Renal cortical epithelial cell (primary cell): ENCODE measurements at regions not wholly inside any gene's neighbourhood (a gene's known extent, or its start where the extent isn't known, plus 50 kb on each side); places are given as distances from the start of the nearest gene placed in this dataset.
"Not testable (repeated sequence)": the region's sequence is repeated elsewhere in the genome, so short reads cannot be mapped to it uniquely, and the experiment has no call there.

ENCODE experiments used
- DNase-seq: peaks from one replicate; pipeline ENCODE4 v3.0.0-alpha.2; 2011; ENCODE audit warnings: low read depth

GRCh38 chr2:183998797-183999190, 599.5 kb upstream of the ZNF804A start:
- DNase-seq: no peak

DNA sequence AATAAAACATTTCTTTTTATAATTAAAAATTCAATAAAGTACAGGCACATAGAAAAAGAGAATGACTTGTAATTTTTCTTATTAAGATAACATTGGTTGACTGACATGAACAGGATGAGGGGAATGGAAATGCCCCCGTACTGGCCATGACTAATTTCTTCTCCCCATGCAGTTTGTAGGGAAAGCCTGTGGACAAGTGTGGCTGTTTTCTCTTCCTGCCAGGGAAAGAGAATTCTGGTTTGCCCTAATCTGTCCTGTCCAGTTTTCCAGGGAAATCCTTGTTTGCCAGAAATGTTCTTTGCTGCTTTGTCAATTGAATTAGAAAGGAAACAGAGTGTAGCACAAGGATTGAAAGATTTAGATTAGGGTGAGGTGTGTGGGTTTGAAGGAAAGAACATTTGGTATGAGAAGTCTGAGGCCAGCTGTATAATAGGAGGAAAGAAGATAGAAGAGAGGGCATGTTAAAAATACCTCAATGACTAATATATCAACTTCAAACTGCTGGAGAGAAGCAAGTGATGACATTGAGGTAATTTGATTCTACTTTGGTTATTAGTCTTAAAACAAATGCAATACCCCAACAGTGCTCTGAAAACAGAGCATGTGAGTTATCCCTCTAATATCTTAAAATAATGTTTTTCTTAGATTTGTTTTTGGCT, 593.9 kb upstream of the ZNF804A start:
- no peak for DNase-seq

- DNase-seq: no peak
Observed at GRCh38 chr2:184004948-184005672, 593.2 kb upstream of the ZNF804A start.

DNA sequence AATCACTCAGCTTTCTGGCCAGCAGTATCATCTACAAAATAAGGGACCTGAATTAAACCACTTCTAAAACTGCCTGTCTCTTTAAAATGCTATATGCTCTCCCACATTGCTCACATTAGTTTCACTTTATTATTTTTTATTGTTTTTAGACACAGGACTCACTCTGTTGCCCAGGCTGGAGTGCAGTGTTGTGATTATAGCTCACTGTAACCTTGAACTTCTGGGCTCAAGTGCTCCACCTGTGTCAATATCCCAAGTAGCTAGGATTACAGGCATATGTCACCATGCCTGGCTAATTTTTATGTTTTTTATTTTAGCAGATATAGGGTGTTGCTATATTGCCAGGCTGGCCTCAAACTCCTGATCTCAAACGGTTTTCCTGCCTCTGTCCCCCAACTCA, 591.3 kb upstream of the ZNF804A start:
- DNase-seq: no peak

GRCh38 chr2:184026961-184027360, 571.4 kb upstream of the ZNF804A start:
- no peak for DNase-seq

DNA sequence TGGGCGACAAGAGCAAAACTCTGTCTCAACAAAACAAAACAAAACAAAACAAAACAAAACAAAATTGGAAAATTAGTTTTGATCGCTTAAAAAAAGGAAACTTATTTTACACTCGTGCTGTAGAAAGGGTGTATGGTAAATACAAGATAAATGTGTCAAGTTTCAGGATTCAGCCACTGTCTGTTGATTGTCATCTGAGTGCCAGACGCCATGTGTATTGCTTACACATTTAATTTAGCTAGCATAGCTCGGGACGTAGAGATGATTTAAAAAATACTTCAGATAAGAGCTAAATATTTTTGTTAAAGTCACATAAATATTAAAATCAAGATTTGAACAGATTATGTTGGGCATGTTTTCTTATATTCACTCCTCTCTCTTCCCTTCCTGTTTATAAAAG, 568.1 kb upstream of the ZNF804A start:
- DNase-seq: no peak

DNA sequence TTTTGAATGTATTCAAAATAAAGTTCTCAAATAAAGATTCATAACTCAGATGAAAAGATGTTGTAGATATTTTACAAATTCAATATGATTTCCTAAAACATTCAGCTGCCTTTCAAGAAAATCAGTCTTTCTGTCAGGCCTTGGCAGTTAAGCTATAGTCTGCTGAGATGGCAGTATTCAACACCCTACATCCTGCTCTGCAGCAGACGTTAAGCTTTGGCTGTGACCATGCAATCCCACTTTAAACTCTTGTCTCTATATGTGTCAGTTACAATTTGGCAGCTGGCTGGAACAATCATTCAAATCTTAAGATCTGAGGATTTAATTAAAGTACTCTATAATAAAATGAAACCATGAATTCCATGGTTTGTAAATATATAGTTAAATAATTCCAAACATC, 567.3 kb upstream of the ZNF804A start:
- no peak for DNase-seq

DNA sequence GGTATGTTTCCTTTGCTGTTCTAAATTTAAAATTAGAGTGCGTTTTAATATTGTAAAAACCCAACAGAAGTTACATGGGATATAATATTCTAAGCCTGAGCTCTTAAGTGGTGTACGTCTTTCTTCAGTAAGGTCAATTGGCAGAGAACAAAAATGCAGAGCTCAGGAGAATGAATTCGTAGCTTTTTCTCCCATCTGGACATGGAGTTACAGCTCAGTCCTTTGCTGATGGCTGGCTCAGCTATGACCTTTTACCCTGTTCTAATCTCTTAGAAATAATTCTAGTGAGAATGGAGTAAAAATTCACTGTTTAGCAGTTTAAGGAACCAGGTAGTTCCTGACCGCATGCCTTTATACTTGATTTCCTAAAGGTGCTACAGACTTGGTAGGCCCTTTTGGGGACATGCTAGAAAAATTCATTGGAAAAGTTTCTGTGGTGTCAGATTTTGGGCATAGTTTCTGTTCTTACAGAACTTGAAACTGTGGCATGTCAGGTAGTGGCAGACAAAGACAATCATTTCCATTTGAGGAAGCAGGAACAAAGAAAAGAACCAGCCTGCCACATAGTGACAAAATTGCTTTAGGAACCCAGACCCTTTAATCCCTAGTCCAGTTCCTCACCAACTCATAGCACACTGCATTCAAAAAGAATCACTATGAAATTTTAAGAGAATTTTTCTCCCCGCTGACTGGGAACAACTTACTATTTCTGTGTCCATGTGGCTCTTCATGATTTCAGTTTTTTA, 566.8 kb upstream of the ZNF804A start:
- DNase-seq: no peak

- DNase-seq: no peak
Observed at GRCh38 chr2:184032983-184033382, 565.3 kb upstream of the ZNF804A start.

GRCh38 chr2:184037273-184037672, 561.1 kb upstream of the ZNF804A start:
- no peak for DNase-seq

GRCh38 chr2:184039493-184039892, 558.8 kb upstream of the ZNF804A start:
- no peak for DNase-seq

DNA sequence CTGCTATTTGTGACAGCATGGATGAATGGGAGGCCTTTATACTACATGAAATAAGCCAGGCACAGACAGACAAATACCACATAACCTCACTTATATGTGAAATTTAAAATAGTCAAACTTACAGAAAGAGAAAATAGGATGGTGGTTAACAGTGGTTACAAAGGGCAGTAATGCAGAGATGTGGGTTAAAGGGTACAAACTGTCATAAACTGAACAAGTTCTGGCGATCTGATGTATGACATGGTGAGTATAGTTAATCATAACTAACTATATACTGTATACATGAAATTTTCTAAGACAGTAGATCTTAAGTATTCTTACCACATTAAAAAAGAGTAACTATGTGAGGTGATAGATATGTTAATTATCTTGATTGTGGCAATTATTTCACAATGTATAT, 558.1 kb upstream of the ZNF804A start:
- DNase-seq: no peak

DNA sequence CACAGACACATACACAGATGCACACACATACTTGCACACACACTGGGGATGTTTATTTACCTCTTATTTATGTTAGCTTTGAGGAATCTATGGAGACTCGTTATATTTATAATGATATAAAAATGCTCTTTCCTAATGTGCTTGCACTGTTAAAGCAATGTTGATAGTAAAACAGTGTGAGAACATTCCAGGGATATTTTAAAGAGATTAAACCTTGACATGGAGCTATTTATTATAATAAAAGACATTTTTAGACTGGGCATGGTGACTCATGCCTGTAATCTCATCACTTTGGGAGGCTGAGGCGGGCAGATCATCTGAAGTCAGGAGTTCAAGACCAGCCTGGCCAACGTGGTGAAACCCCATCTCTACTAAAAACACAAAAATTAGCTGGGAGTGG, 557.3 kb upstream of the ZNF804A start:
- no peak for DNase-seq

GRCh38 chr2:184041777-184042176, 556.6 kb upstream of the ZNF804A start:
- no peak for DNase-seq

DNA sequence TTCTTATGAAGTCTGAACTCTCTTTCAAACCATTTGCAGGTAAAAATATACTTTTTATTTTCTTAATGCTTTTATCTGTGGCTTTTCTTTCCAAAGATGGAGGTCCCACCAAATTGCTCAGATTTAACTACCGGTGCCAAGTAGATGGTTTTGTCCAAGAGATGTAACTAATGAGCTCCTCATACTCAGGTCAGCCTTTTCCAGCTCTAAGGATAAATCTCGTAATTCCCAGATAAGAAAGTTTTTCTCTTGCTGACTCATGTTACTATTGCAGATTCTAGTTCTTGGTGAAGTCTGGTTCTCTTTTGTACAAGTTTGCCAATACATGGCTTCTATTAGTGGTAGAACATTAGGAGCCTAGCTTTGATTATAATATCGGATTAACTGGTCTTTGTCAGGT, 550.8 kb upstream of the ZNF804A start:
- DNase-seq: no peak

GRCh38 chr2:184049566-184049965, 548.8 kb upstream of the ZNF804A start:
- no peak for DNase-seq

- DNase-seq: peak; percentile 33
Observed at GRCh38 chr2:184053326-184053725, 545.0 kb upstream of the ZNF804A start.

DNA sequence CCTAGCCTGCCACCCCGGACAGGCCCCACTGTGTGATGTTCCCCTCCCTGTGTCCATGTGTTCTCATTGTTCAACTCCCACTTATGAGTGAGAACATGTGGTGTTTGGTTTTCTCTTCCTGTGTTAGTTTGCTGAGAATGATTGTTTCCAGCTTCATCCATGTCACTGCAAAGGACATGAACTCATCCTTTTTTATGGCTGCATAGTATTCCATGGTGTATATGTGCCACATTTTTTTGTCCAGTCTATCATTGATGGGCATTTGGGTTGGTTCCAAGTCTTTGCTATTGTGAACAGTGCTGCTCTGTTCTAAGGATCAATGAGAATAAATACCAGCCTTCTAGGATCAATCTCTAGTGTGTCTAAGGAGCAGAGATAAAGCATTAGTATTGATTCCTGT, 543.9 kb upstream of the ZNF804A start:
- DNase-seq: not testable (repeated sequence)

DNA sequence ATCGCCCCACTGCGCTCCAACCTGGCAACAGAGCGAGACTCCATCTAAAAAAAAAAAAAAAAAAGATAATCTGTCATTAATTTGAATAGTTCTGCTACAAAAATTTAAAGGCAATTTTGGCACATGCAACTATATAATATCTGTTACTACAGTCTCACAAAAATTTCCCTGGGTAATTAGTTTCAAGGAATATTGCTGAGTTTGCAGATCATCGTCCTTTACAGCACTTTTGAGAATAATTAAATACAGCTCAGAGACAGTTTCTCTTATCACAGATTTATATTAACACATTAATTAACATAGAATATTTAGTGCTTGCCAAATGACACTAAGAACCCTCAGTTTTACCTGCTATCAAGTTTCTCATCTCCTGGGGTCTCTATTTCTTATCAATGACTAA, 540.4 kb upstream of the ZNF804A start:
- no peak for DNase-seq

- not testable (repeated sequence) for DNase-seq
Observed at GRCh38 chr2:184060268-184060667, 538.1 kb upstream of the ZNF804A start.

DNA sequence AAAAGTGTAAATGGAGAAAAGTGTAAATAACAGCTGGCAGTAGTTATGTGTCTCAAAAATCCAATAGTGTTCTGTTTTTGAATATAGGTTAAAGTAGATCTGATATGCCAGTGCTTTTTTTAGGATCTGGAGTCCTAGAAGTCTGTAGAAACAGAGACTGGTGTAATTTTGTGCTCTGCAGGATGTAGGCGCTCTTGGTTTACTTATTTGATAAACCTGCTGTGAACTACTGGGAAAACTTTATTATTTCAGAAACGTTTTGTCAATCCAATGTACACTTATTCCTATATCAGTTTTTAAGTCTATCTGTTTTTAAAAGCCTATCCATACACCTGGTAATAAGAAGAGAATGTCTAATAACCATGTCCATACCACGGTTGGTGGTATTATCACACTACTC, 530.8 kb upstream of the ZNF804A start:
- DNase-seq: no peak

- no peak for DNase-seq
Observed at GRCh38 chr2:184072470-184072869, 525.9 kb upstream of the ZNF804A start.

GRCh38 chr2:184078496-184078895, 519.8 kb upstream of the ZNF804A start:
- no peak for DNase-seq
